ENCODE measurements at regions not wholly inside any gene's neighbourhood (a gene's known extent, or its start where the extent isn't known, plus 50 kb on each side); places are given as distances from the start of the nearest gene placed in this dataset.

- TF ChIP-seq CTCF (IDR thresholded peaks at IDR 0.05) (no peak), POLR2A (IDR thresholded peaks at IDR 0.05) (no peak)
These were observed 342.8 kb downstream of the EIPR1 start for GRCh38 chr2:3034856-3035255.

Measured in thyroid gland (tissue), 4 donors.